HG03432 (cell line): ENCODE measurements at regions not wholly inside any gene's neighbourhood (a gene's known extent, or its start where the extent isn't known, plus 50 kb on each side); places are given as distances from the start of the nearest gene placed in this dataset.
A peak's percentile ranks its signal among the peaks of the same experiment; 100 is the strongest.

Source experiments
- ATAC-seq: cut with Tn5 transposase; IDR thresholded peaks from one replicate; pipeline ENCODE4 v1.9.1; 2021; ENCODE audit warnings: mild to moderate bottlenecking, moderate library complexity; ENCODE audit not compliant: unreplicated experiment

DNA sequence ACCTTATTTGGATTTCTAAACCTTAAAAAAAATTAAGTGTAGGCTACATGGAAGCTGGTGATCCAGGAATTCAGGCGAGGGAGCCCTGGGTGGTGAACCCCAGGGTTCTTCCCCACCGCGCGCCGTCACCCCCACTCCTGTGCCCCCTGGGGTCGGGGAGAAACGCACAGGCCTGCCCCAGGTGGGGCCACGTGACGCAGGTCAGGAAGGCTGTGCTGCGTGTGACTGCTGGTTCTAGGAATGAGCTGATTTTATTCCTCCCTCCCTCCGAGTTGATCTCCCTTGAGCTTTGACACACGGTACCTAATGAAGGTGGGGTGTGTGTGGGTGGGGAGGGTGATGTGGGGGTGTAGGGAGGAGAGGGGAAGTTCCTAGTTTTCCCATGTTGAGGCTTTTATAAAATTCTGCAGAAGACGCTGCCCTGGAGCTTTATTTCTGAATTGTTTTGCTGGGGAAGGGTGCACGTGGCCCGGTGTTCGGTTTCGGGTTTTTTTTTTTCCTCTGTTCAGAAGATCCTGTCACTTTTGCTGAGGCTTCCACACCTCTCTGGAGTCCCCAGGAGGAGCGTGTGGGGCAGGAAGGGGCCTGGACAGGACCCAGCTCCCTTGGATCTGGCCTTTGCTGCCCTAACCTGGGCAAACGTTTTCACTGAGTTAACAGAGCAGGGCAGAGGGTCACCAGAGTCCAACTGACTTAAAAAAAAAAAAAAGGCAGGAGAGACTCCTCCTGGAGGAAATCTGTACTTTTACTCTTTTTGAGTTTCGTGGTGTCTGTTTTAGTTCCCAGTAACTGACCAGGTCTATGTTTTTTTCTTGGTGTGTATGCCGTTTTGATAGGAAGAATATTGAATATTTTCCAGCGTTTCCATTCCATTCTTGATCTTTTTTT is 55.8 kb upstream of the GSE1 start:
- ATAC-seq: peak; percentile 6

DNA sequence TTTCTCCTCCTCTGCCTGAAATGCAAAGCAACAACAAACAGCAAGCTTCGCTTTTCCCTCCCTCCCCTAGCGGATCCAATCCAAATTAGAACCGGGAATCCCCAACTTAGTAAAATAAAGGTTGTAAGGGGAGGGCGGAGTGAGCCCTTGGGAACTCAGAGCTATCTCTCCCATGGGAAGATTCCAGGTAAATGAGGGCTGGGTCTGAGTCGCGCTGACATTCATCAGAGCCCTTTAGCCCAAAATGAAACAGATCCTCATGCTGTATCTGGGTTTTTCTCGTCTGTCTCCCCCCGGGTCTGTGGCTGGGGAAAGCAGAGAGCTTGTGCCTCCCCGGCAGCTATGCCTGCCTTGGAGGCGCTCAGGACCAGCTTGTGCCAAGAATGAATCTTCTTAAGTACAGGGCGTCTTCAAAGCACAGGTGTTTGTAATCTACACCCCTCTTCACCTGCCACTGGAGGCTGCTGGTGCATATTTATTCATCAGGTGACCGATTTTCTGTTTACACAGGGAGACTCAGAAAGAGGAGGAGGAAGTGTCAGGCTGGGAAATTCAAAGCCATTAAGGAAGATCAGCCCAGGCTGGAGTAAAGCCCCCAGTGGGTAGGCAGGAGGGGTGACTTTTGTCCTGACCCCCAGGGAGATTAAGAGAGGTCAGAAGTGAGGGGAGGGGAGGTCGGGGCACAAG is 55.0 kb upstream of the GSE1 start:
- no peak for ATAC-seq

DNA sequence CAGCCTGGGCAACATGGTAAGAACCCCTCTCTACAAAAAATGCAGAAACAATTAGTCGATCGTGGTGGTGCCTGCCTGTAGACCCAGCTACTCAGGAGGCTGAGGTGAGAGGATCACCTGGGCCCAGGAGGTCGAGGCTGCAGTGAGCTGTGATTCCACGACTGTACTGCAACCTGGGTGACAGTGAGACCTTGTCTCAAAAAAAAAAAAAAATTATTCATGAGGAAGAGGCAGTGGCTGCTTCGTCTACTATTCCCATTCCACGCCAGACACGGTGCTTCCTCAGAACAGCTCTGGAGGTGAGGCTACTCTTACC is 52.2 kb upstream of the GSE1 start:
- no peak for ATAC-seq

DNA sequence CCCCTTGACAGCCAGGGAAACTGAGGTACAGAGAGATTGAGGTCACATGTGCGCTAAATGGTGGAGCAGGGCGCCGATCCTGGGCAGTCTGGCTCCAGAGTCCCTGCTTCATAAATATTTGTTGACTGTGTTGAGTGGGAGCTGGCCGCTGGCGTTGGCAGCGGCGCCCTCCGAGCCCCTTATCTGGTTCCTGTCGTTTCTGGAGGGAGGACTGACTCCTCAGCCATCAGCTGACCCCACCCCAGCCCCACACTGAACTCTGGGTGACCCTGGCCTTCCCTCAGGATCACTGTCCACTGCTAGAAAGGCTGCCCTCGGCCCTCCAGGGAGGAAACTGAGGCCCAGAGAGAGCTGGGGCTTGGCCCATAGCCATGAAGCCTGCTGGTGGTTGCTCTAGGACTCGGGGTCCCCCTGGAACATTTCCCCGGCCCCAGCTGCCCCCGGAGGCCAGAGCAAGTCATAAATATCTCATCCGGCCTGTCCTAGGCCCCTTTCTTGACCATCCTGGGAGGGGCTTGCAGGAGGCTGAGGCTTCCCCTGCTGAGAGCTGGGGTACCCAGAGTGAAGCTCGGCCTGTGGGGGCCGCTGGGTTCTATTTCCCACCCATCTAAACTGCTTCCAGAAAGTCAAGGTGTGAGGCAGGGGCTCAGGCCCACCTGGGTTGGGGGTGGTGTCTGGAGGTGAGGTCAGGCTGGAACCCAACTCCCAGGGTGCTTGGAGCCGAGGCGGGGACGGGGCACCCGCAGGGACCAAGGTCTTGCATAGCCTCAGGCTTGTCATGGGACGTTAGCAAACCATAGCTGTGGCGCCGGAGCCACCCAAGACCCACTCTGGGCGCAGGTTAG is 51.7 kb upstream of the GSE1 start:
- ATAC-seq: no peak

DNA sequence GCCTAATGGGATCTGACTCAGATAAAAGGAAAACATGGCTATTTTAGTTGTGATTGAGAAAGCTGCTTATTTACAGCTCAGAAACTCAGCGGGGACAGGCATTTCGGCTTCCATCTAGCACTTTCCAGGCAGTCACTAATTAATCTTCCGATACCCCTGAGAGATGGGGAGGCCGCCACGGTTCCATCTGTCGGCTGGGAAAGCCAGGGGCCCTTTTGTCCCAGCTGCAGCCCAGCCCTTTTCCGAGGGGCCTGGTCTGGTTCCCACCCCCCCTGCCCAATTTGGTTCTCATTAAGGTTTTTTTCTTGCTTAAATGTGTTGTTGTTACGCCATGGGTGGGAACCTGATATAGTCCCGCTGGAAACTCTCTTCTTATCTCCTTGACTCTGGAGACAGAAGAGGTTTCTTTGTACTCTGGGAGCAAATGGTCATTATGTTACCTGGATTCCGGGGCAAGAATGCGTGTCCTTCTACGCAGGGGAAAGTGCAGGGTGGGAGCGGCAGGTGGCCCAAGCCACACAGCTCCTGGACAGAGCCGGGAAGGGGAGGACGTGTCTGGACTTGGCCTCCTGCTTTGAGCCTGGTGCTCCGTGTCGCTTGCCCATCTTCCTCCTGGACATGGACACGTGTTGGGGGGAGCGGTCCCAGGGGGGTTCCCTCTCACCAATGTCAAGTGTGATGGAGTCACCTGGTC is 50.9 kb upstream of the GSE1 start:
- ATAC-seq: no peak

DNA sequence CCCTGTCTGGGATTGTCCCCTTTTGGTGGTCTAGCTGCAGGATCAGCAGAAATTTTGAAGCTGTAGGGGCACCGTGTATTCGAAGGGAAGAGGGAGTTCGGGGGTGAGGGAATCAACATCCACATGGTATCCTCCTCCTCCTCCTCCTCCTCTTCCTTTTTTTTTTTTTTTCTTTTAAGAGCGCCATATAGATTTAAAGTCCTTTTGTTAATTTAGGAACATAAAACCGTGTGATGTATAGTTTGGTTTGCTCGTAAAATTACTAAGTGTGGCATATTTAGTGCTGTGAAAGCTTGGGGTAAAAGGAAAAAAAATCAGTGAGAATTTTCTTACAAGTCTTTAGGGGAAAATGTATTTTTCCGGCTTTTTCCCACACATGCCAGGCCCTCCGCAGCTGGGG is 50.1 kb upstream of the GSE1 start:
- ATAC-seq: no peak
